Liver (tissue), 8 donors: ENCODE measurements at regions not wholly inside any gene's neighbourhood (a gene's known extent, or its start where the extent isn't known, plus 50 kb on each side); places are given as distances from the start of the nearest gene placed in this dataset.

Experiments used
- DNase-seq: peaks from one replicate; pipeline ENCODE4 v3.0.0-alpha.2; 2017; ENCODE audit warnings: low spot score
- H3K27ac ChIP-seq, 2 donors: one replicate each; pipeline ENCODE4 v1.7.0; 2013; ENCODE audit warnings: inconsistent platforms in 2 of 2, low read length in 2 of 2, control low read depth in 1 of 2, low read depth in 1 of 2, mild to moderate bottlenecking in 1 of 2
- H3K27me3 ChIP-seq, 4 donors: one replicate each; pipeline versions ENCODE4 v1.6.1 to v1.7.0; 2013; ENCODE audit warnings: low read length in 3 of 4, inconsistent platforms in 1 of 4, mild to moderate bottlenecking in 1 of 4, moderate library complexity in 1 of 4; ENCODE audit not compliant: control insufficient read depth in 4 of 4, insufficient read depth in 4 of 4
- H3K36me3 ChIP-seq, 4 donors: one replicate each; pipeline versions ENCODE4 v1.6.1 to v1.7.0; 2013; ENCODE audit warnings: low read length in 3 of 4, mild to moderate bottlenecking in 3 of 4, low read depth in 1 of 4, moderate library complexity in 1 of 4; ENCODE audit not compliant: control insufficient read depth in 4 of 4, insufficient read depth in 3 of 4
- H3K4me1 ChIP-seq, 4 donors: one replicate each; pipeline versions ENCODE4 v1.6.1 to v1.7.0; 2013; ENCODE audit warnings: low read length in 3 of 4, mild to moderate bottlenecking in 3 of 4, moderate library complexity in 1 of 4; ENCODE audit not compliant: control insufficient read depth in 4 of 4, insufficient read depth in 4 of 4
- H3K4me3 ChIP-seq, 3 donors: one replicate each; pipeline versions ENCODE4 v1.6.1 to v1.7.0; 2013; ENCODE audit warnings: low read length in 3 of 3, control low read depth in 1 of 3, low read depth in 1 of 3, mild to moderate bottlenecking in 1 of 3
- H3K9ac ChIP-seq, 2 donors: one replicate each; pipeline ENCODE4 v1.7.0; 2013; ENCODE audit warnings: low read length in 2 of 2, mild to moderate bottlenecking in 2 of 2, moderate library complexity in 2 of 2, control low read depth in 1 of 2, low read depth in 1 of 2
- H3K9me3 ChIP-seq, 4 donors: one replicate each; pipeline versions ENCODE4 v1.6.1 to v1.7.0; 2013; ENCODE audit warnings: low read length in 3 of 4; ENCODE audit not compliant: control insufficient read depth in 4 of 4
- ATF3 ChIP-seq: IDR thresholded peaks from 2 replicates; pipeline ENCODE4 v1.6.1; 2016; ENCODE audit warnings: antibody characterized with exemption
- CTCF ChIP-seq: fragments of 150-350 bp; IDR thresholded peaks from 2 replicates; pipeline ENCODE4 v1.5.1; 2017; ENCODE audit warnings: improper control_type of control experiment, low read depth, low read length; ENCODE audit not compliant: missing input control
- EGR1 ChIP-seq, 2 donors: IDR thresholded peaks; 2 replicates each; pipeline ENCODE4 v1.6.1; 2016 to 2018; ENCODE audit warnings: antibody characterized with exemption in 2 of 2, low read depth in 2 of 2
- FOXA1 ChIP-seq: IDR thresholded peaks from 2 replicates; pipeline ENCODE4 v1.6.1; 2016; ENCODE audit warnings: antibody characterized with exemption
- FOXA2 ChIP-seq: IDR thresholded peaks from 2 replicates; pipeline ENCODE4 v1.6.1; 2016; ENCODE audit warnings: antibody characterized with exemption
- GABPA ChIP-seq, 2 donors: IDR thresholded peaks in 1 of 2; conservative IDR thresholded peaks in 1 of 2; 2 replicates each; pipeline ENCODE4 v1.6.1; 2016; ENCODE audit warnings: antibody characterized with exemption in 2 of 2, mild to moderate bottlenecking in 1 of 2, moderate library complexity in 1 of 2
- HNF4A ChIP-seq, 2 donors: conservative IDR thresholded peaks; 2 replicates each; pipeline ENCODE4 v1.6.1; 2016; ENCODE audit warnings: antibody characterized with exemption in 2 of 2, mild to moderate bottlenecking in 2 of 2
- HNF4G ChIP-seq: IDR thresholded peaks from 2 replicates; pipeline ENCODE4 v1.6.1; 2016; ENCODE audit warnings: antibody characterized with exemption
- JUND ChIP-seq, 2 donors: IDR thresholded peaks; 2 replicates each; pipeline ENCODE4 v1.6.1; 2016; ENCODE audit warnings: antibody characterized with exemption in 2 of 2
- MAX ChIP-seq: IDR thresholded peaks from 2 replicates; pipeline ENCODE4 v1.6.1; 2016; ENCODE audit warnings: antibody characterized with exemption
- NR2F2 ChIP-seq: IDR thresholded peaks from 2 replicates; pipeline ENCODE4 v1.6.1; 2016; ENCODE audit warnings: antibody characterized with exemption
- RAD21 ChIP-seq, 2 donors: IDR thresholded peaks; 2 replicates each; pipeline ENCODE4 v1.6.1; 2016; ENCODE audit warnings: antibody characterized with exemption in 2 of 2, mild to moderate bottlenecking in 2 of 2
- REST ChIP-seq: IDR thresholded peaks from 2 replicates; pipeline ENCODE4 v1.6.1; 2016; ENCODE audit warnings: antibody characterized with exemption, mild to moderate bottlenecking
- RXRA ChIP-seq, 2 donors: IDR thresholded peaks; 2 replicates each; pipeline ENCODE4 v1.6.1; 2017 to 2018; ENCODE audit warnings: antibody characterized with exemption in 2 of 2, mild to moderate bottlenecking in 1 of 2
- SP1 ChIP-seq: IDR thresholded peaks from 2 replicates; pipeline ENCODE4 v1.6.1; 2018; ENCODE audit warnings: antibody characterized with exemption, mild to moderate bottlenecking
- TAF1 ChIP-seq: conservative IDR thresholded peaks from 2 replicates; pipeline ENCODE4 v1.6.1; 2016; ENCODE audit warnings: antibody characterized with exemption, mild to moderate bottlenecking
- YY1 ChIP-seq: IDR thresholded peaks from 2 replicates; pipeline ENCODE4 v1.6.1; 2016; ENCODE audit warnings: antibody characterized with exemption, mild to moderate bottlenecking
- ZBTB33 ChIP-seq: IDR thresholded peaks from 2 replicates; pipeline ENCODE4 v1.6.1; 2016; ENCODE audit warnings: antibody characterized with exemption
- WGBS: extraction: QIAGEN DNeasy Blood & Tissue Kit; methylation state at CpG from one replicate; pipeline ENCODE4 v1.1.7; 2013; 5-methylcytosine and 5-hydroxymethylcytosine counted together
- donor health status: healthy.
- donor health status: healthy.
- donor health status: healthy.
- donor health status: healthy.
- donor health status: healthy.

- 88% methylated on average over 1 of the region's 1 CpG for WGBS
- H3K4me1 ChIP-seq, result no peaks in the 10 kb centered on the region
- H3K9ac ChIP-seq, result no peak overlapping the region
- H3K27ac ChIP-seq, result no peak overlapping the region
- DNase-seq, result no peak
- no peaks in the 10 kb centered on the region for H3K9me3 ChIP-seq
- TF ChIP-seq SP1 (no peak), FOXA1 (no peak), GABPA (IDR thresholded peaks at IDR 0.05 in 1 of 2, conservative IDR thresholded peaks at IDR 0.05 in 1 of 2) (no peak), MAX (no peak), ZBTB33 (no peak), FOXA2 (no peak), EGR1 (IDR thresholded peaks at IDR 0.05; ENCODE audit: low read depth in 2 of 2) (no peak), HNF4G (no peak), JUND (IDR thresholded peaks at IDR 0.05) (no peak)
- H3K27me3 ChIP-seq, result no peaks in the 10 kb centered on the region
- H3K36me3 ChIP-seq, result no peaks in the 10 kb centered on the region
- H3K4me3 ChIP-seq, result no peak overlapping the region
Measured at GRCh38 chr14:83689265-83689664, 1840.7 kb upstream of the FLRT2 start.

- Histone ChIP-seq H3K4me3 (no peak overlapping the region), H3K27me3 (no peaks in the 10 kb centered on the region), H3K9ac (no peak overlapping the region), H3K36me3 (no peaks in the 10 kb centered on the region), H3K4me1 (no peaks in the 10 kb centered on the region), H3K9me3 (no peaks in the 10 kb centered on the region), H3K27ac (no peak overlapping the region)
- TF ChIP-seq FOXA2 (no peak), TAF1 (no peak), HNF4A (conservative IDR thresholded peaks at IDR 0.05) (no peak), MAX (no peak), CTCF (no peak), YY1 (no peak), NR2F2 (no peak), FOXA1 (no peak), RAD21 (IDR thresholded peaks at IDR 0.05) (no peak), SP1 (no peak), RXRA (IDR thresholded peaks at IDR 0.05) (no peak), ZBTB33 (no peak), EGR1 (IDR thresholded peaks at IDR 0.05; ENCODE audit: low read depth in 2 of 2) (no peak), ATF3 (no peak), HNF4G (no peak), JUND (IDR thresholded peaks at IDR 0.05) (no peak), GABPA (IDR thresholded peaks at IDR 0.05 in 1 of 2, conservative IDR thresholded peaks at IDR 0.05 in 1 of 2) (no peak), REST (no peak)
- DNase-seq, result no peak
Measured at GRCh38 chr14:83697099-83697498, 1832.8 kb upstream of the FLRT2 start.
